GM18511 (cell line): ENCODE measurements at regions not wholly inside any gene's neighbourhood (a gene's known extent, or its start where the extent isn't known, plus 50 kb on each side); places are given as distances from the start of the nearest gene placed in this dataset.
A peak's percentile ranks its signal among the peaks of the same experiment; 100 is the strongest.

Experiments used
- ATAC-seq: cut with Tn5 transposase; IDR thresholded peaks from one replicate; pipeline ENCODE4 v1.9.1; 2021; ENCODE audit warnings: mild to moderate bottlenecking, moderate library complexity; ENCODE audit not compliant: unreplicated experiment

DNA sequence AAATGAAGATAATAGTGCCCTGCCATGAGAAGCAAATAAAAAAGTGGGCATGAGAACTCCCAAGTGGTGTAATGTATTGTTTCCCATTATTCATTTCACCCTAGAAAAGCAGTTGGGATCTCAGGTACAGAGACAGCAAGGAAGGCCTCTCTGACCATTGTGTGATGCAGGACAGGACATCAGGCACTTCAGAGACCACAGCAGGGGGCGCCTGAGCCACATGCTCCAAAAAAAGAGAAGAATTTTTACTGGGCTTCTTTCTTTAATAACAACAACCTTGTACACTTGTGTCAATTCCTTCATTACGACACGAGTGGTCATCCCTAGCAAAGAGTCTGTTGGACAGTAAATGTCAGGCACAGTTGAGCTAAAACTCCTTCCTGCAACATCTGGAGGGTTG lies 533.3 kb downstream of the OMA1 start:
- no peak for ATAC-seq

- no peak for ATAC-seq
Measured at GRCh38 chr1:58011978-58012377, 534.5 kb downstream of the OMA1 start.

DNA sequence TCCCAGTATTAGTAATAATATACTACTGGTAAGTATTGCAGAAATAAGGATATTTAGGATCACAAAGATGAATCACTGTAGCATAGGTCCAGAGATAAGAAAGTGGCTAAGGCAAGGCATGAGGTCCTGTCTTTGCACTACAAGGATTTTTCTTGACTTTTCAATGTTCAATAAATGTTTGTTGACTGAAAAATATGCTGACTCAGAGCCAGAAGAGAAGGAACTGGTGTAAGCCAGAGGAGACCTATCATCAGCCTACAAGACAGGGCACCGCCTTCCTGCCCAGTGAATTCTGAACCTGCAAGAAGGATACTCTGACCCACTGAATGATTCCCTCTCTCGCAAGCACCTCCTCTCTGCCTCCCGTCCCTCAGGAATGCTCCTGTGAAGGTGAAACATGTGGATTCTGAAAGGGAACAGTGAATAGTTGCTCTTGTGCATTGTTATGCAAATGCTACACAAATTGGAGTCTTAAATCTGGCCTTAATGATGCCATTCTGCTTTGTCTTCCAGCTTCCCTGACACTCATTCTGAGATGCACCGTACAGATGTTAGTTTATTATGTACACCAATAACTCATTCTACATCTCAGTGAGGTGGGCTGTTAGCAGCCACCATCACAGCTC lies 540.0 kb downstream of the OMA1 start:
- ATAC-seq = no peak

GRCh38 chr1:58005212-58005611 lies 541.3 kb downstream of the OMA1 start:
- no peak for ATAC-seq

- ATAC-seq = no peak
Measured at GRCh38 chr1:58003988-58004387, 542.5 kb downstream of the OMA1 start.

- no peak for ATAC-seq
Measured at GRCh38 chr1:58003059-58003458, 543.5 kb downstream of the OMA1 start.

- ATAC-seq = no peak
Measured at GRCh38 chr1:58000821-58001220, 545.7 kb downstream of the OMA1 start.

DNA sequence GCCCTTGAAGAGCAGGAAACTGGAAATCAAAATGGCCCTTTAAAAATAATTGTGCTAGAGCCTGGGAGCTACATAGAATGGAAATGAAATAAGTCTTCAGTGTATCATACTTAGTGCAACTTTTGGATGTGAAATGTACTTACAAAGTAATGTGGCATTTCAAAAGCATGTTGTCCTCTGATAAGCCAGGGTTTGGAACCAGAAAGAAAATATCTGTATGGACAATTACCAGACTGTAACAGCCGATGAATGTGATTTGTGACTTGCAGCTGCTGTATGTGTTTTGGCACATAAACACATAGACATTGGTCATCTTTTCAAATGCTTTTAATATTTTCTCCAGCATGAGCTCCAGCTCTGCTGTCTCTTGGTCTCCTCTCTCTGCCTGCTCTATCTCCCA lies 546.4 kb downstream of the OMA1 start:
- ATAC-seq = no peak

GRCh38 chr1:57996400-57996799 lies 550.1 kb downstream of the OMA1 start:
- ATAC-seq = no peak

- ATAC-seq = no peak
Measured at GRCh38 chr1:57991289-57991688, 555.2 kb downstream of the OMA1 start.

DNA sequence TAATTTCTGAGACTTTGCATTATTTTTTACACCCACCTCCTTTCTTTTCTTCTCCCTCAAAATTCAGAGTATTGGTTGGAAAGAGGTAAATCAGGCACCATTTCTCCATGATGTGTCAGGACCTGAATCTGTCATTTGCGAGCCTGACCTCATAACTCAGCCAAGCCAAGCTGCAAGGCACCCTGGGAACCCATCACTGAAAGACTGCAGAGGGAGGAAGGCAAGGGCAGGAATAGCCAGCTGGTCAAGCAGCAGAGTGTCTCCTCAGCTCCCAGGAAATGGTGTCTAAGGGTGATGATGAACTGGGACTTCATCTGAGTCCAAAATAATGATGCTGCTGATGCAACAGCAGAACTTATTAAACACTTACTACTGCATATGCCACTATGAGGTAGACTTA lies 556.6 kb downstream of the OMA1 start:
- ATAC-seq = no peak

- ATAC-seq = no peak
Measured at GRCh38 chr1:57987523-57987922, 559.0 kb downstream of the OMA1 start.

GRCh38 chr1:57986432-57986831 lies 560.1 kb downstream of the OMA1 start:
- peak; percentile 95 for ATAC-seq

- no peak for ATAC-seq
Measured at GRCh38 chr1:57984277-57984676, 560.4 kb upstream of the DAB1 start.

DNA sequence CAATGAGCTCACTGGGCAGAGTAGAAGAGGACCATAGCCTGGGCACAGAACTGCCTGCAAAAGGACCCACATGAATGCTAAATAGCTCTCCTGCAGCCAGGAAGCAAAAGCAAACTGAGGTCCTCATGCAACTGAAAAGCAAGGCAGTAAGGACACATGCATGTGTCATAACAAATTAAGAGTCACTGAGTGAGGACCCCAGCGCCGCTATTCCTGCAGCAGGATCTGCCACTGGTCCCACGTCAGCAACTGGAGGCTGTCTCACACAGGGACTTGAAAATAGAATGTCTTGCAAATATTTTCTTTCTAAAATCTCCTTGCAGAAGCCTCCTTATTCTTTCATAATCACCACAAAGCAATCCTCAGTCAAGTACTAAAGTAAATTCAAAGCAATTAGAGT lies 559.6 kb upstream of the DAB1 start:
- ATAC-seq = no peak

GRCh38 chr1:57982852-57983251 lies 559.0 kb upstream of the DAB1 start:
- ATAC-seq = no peak

- ATAC-seq = no peak
Measured at GRCh38 chr1:57976216-57976615, 552.4 kb upstream of the DAB1 start.

DNA sequence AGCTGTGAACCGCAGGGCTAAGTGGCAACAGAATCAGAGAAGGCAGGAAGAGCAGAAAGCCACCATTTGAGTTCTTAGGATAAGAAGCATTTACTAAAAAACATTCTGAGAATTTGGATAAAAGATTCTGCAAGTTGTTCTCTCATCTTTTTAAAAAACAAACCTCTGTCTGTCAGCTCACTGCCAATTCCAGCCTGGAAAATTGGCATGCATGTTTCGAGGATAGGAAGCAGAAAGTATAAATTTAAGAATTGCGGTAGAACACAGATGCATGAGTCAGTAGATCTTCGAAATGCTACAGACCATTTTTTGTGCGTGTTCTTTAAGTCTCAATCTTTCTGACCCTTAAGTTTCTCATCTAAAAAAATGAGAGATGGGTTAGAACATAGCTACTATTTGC lies 544.5 kb upstream of the DAB1 start:
- ATAC-seq = no peak

GRCh38 chr1:57966751-57967406 lies 543.0 kb upstream of the DAB1 start:
- no peak for ATAC-seq

DNA sequence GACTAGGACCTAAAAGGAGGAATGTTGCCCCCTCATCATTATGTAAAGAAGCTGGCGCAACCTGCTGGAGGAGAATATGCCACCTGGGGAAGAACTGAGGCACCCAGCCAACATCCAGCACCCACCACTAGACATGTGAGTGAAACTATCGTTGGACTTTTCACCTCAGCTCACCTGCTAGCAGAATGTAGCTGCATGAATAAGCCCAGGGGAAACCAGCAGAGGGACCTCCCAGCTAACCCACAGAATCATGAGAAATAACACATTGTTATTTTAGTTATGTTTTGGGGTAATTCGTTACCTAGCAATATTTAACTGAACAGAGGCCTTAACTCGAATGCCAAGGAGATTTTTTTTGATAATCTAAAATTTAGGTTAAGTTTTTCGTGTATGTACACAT lies 542.5 kb upstream of the DAB1 start:
- no peak for ATAC-seq

GRCh38 chr1:57963581-57963980 lies 539.7 kb upstream of the DAB1 start:
- ATAC-seq = no peak

DNA sequence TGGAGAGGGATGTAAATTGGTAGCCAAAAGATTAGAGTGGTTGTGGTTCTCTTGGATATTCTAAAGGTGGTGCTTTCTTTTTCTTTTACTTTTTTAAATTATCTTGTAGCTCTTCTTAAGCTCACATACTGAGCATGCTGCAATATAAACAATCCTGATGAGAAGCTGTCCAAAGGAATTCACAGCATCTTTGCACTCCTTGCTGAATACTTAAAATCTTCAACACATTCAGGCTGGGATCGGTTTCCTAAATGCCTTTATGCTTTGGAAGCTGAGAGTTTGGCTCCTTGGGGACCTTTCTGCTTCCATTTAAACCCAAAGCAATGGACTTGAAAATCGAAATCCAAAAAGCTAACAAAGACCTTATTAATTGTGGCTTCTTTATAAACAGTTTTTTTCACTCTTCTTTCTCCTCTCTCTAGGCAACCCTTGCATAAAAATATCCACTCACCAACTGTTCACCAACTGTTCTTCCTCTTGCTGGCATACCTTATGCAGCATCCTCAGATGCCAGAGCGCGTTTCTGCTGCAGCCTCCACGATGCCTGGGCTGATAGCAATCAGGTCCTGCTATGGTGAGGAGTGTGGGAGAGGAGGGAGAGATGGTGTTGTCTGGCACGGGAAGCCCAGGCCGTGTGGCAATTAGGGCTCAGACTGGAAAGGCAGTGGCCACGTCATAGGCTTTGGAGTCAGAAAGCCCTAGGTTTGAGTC lies 535.8 kb upstream of the DAB1 start:
- ATAC-seq = no peak
